Stimulated activated naive CD8-positive, alpha-beta T cell treated with anti-CD3 and anti-CD28 coated beads, Interleukin-15, amount 100 ng/mL, for 72 hours (primary cell): ENCODE measurements at regions not wholly inside any gene's neighbourhood (a gene's known extent, or its start where the extent isn't known, plus 50 kb on each side); places are given as distances from the start of the nearest gene placed in this dataset.
A peak's percentile ranks its signal among the peaks of the same experiment; 100 is the strongest.

Experiments used
- ATAC-seq: fragments of 150-1000 bp; cut with Tn5 transposase; 2 replicates; pipeline ENCODE4 v1.10.0; 2021; ENCODE audit warnings: mild to moderate bottlenecking, moderate library complexity
- DNase-seq, 2 donors: peaks; one replicate each; pipeline ENCODE4 v3.0.0; 2021 to 2022
- H3K27ac Mint-ChIP-seq, 2 donors: one replicate each; pipeline ENCODE4 v1.8.0; 2022; ENCODE audit warnings: mild to moderate bottlenecking in 2 of 2, mixed read lengths in 2 of 2, moderate library complexity in 2 of 2
- H3K27me3 Mint-ChIP-seq: one replicate; pipeline ENCODE4 v1.8.0; 2022; ENCODE audit warnings: mixed read lengths
- H3K4me1 Mint-ChIP-seq: one replicate; pipeline ENCODE4 v1.8.0; 2022; ENCODE audit warnings: mild to moderate bottlenecking, mixed read lengths
- H3K4me3 Mint-ChIP-seq, 2 donors: one replicate each; pipeline ENCODE4 v1.8.0; 2022; ENCODE audit warnings: mild to moderate bottlenecking in 2 of 2, mixed read lengths in 2 of 2, moderate library complexity in 1 of 2
- H3K9me3 Mint-ChIP-seq, 2 donors: one replicate each; pipeline ENCODE4 v1.8.0; 2022; ENCODE audit warnings: mixed read lengths in 2 of 2

GRCh38 chr1:53408755-53409129, 50.5 kb upstream of the DMRTB1 start:
- ATAC-seq (no peak), DNase-seq (no peak)
- Mint-ChIP-seq H3K4me1 (peaks cover 52% of the 10 kb centered on the region), H3K27ac (no peak overlapping the region), H3K27me3 (peaks cover 10% of the 10 kb centered on the region), H3K4me3 (no peak overlapping the region), H3K9me3 (no peaks in the 10 kb centered on the region)

GRCh38 chr1:53409233-53409632, 50.0 kb upstream of the DMRTB1 start:
- ATAC-seq (no peak), DNase-seq (no peak)
- Mint-ChIP-seq H3K4me3 (no peak overlapping the region), H3K27ac (peak overlapping the region; percentile 72 to 84), H3K9me3 (no peaks in the 10 kb centered on the region), H3K27me3 (peaks cover 10% of the 10 kb centered on the region), H3K4me1 (peaks cover 57% of the 10 kb centered on the region)
